Adrenal gland (tissue), 9 donors: ENCODE measurements at regions not wholly inside any gene's neighbourhood (a gene's known extent, or its start where the extent isn't known, plus 50 kb on each side); places are given as distances from the start of the nearest gene placed in this dataset.

Source experiments
- DNase-seq, 7 donors: peaks; one replicate each; pipeline ENCODE4 v3.0.0-alpha.2; 2019 to 2020
- H3K27ac ChIP-seq, 5 donors: fragments of 200-600 bp; sonication (generic) in 4 of 5; 1 replicate in 3 of 5; 2 replicates in 2 of 5; pipeline versions ENCODE4 v1.5.1 to v1.8.0; 2016 to 2020; ENCODE audit warnings: mild to moderate bottlenecking in 1 of 5
- H3K27me3 ChIP-seq: fragments of 200-600 bp; 2 replicates; pipeline ENCODE4 v1.8.0; 2021
- H3K36me3 ChIP-seq, 2 donors: fragments of 200-600 bp; replicated peaks in 1 of 2; 1 replicate in 1 of 2; 2 replicates in 1 of 2; pipeline versions ENCODE4 v1.5.1 to v1.8.0; 2018 to 2022
- H3K4me1 ChIP-seq, 2 donors: fragments of 200-600 bp; replicated peaks in 1 of 2; 1 replicate in 1 of 2; 2 replicates in 1 of 2; pipeline versions ENCODE4 v1.5.1 to v1.8.0; 2018 to 2021
- H3K4me3 ChIP-seq, 4 donors: fragments of 200-600 bp; sonication (generic) in 3 of 4; one replicate each; pipeline ENCODE4 v1.5.1; 2016 to 2018
- H3K9me3 ChIP-seq, 3 donors: fragments of 200-600 bp; sonication (generic) in 1 of 3; replicated peaks in 1 of 3; 1 replicate in 2 of 3; 2 replicates in 1 of 3; pipeline versions ENCODE4 v1.5.1 to v1.8.0; 2016 to 2021
- CTCF ChIP-seq, 6 experiments: fragments of 450-650 bp in 4 of 6; fragments of 200-600 bp in 2 of 6; sonication (generic) in 1 of 6; IDR thresholded peaks; 1 replicate in 5 of 6; 2 replicates in 1 of 6; pipeline versions ENCODE4 v1.5.1 to v1.8.0; 2016 to 2021; ENCODE audit warnings: antibody characterized with exemption in 6 of 6, mild to moderate bottlenecking in 2 of 6, moderate library complexity in 1 of 6
- POLR2A ChIP-seq, 2 donors: fragments of 450-650 bp; IDR thresholded peaks; one replicate each; pipeline ENCODE4 v1.6.1; 2017; ENCODE audit warnings: antibody characterized with exemption in 2 of 2, mild to moderate bottlenecking in 2 of 2, moderate library complexity in 1 of 2
- WGBS, 4 donors: extraction: QIAGEN DNeasy Blood & Tissue Kit in 2 of 4; methylation state at CpG; one replicate each; pipeline versions ENCODE4 v1.1.5 to v1.1.7; 2013 to 2017; 5-methylcytosine and 5-hydroxymethylcytosine counted together
- intact Hi-C, 2 donors: fragments of 100-400 bp; cut with DNase I; formaldehyde crosslinking; loops; one replicate each; pipeline versions ENCODE4 v1.14.1 to v1.15.0; 2022 to 2023
- donor health status: healthy with polysubstance abuse.
- donor health status: Bipolar disorder and iron deficiency.
- donor health status: DM: yes; HTN: yes; CAD: no.
- donor health status: DM: no; HTN: no; CAD: no.
- donor health status: DM: no; HTN: no; CAD: no.

DNA sequence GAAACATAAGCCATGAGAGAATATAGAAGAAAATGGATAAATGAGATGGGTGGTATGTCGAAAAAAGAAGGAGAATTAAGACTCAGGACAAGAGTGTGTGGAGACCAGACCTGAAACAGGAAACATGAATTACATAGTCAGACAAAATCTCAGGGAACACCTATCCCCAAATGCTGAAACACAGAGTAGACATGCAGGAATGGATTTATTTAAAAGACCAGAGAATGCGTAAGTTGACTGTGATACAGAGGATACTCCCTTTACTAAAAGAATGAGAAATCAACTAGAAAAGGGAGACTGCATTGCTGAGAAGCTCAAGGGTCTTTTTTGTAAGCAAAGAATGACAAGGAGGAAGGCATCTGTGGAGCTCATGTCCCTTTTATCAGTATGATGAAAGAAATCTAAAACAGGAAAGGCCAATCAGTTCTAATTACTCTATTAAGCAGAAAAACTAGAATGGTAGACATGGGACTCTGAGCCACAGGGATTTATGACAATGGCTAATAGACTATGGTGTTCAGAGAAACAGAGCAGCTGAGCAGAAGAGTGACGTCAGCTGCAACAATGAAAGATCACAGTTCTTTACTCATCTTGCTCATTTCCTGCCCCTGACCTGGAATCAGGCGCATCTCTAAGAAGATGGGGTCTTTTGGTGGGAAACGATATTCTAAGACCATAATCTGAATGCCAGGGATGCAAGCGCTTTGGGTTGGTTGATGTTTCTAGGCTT, 138.9 kb upstream of the DHRS4 start:
- H3K9me3 ChIP-seq, result peaks cover 0 to 3% (median 0%) of the 10 kb centered on the region in 3 donors
- H3K36me3 ChIP-seq, result no peaks in the 10 kb centered on the region
- no peak overlapping the region for H3K4me3 ChIP-seq
- intact Hi-C loops, result no loop called here
- no peaks in the 10 kb centered on the region for H3K27me3 ChIP-seq
- 80 to 91% (median 84%) methylated on average over 6 of the region's 6 CpGs for WGBS, 4 donors
- no peak for DNase-seq
- H3K27ac ChIP-seq, result no peak overlapping the region
- TF ChIP-seq POLR2A (IDR thresholded peaks at IDR 0.05) (no peak), CTCF (IDR thresholded peaks at IDR 0.05) (no peak)
- H3K4me1 ChIP-seq, result no peaks in the 10 kb centered on the region

DNA sequence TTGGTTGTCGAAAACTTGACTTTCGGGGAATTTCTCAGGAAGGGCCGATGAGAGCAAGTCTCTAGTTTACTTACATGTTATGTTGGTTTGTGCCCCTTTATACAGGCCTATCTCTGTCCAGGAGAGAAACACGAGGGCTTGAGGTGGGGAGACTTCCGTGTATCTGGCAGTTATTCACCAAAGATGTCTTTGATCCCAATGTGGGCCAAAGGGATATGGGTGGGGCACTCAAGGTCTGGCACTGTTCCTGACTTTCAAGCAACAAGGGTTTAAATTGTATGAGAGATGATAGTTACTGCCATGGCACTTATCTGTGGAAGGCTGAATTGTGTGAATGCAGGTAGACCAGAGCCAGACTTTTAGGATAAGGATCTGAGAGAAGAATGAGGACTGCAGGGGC, 137.2 kb upstream of the DHRS4 start:
- no peak overlapping the region for H3K4me3 ChIP-seq
- no peaks in the 10 kb centered on the region for H3K27me3 ChIP-seq
- 82 to 87% (median 84%) methylated on average over 5 of the region's 5 CpGs for WGBS, 4 donors
- intact Hi-C loops, result no loop called here
- TF ChIP-seq CTCF (IDR thresholded peaks at IDR 0.05) (no peak), POLR2A (IDR thresholded peaks at IDR 0.05) (no peak)
- no peaks in the 10 kb centered on the region for H3K36me3 ChIP-seq
- H3K9me3 ChIP-seq, result peaks cover 0 to 3% (median 0%) of the 10 kb centered on the region in 3 donors
- H3K4me1 ChIP-seq, result no peaks in the 10 kb centered on the region
- no peak overlapping the region for H3K27ac ChIP-seq
- no peak for DNase-seq

- TF ChIP-seq CTCF (IDR thresholded peaks at IDR 0.05) (no peak), POLR2A (IDR thresholded peaks at IDR 0.05) (no peak)
- H3K9me3 ChIP-seq, result peaks cover 0 to 3% (median 0%) of the 10 kb centered on the region in 3 donors
These were observed 136.3 kb upstream of the DHRS4 start for GRCh38 chr14:23817164-23817767.

DNA sequence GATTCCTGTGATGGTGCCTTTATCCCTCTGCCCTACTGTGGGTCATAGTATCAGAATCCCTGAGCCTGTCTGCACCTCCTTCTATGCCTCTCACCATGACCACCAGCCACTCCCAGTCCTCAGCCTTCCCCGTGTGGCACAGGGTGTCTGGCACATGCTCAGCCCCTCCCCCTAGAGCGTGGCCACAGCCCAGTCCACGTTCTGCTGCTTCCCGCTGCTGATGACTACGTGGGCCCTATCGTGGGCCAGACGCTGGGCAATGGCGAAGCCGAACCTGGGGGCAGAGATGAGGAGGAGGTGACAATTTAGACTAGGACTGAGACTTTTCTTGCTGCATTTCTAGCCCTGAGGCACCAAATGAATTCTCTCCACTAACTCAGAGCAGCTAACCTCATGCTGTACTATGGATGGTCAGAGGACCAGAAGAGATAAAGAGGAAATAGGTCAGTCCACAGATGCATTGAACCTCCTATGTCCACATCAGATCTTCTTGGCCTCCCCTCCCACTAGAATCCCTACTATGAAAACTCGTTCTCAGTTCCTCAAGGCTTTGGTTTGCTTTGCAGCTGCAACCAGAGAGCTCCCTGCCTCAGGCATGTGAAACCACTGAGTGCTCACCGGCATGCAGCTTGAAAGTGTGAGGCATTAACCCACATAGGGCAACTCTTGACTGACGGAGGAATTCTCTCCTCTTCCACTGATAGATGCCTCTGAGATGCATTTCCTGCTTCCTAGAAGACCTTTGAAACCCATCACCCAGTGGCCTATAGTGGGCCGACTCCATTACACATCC, 126.3 kb upstream of the DHRS4 start:
- Histone ChIP-seq H3K27ac (no peak overlapping the region), H3K36me3 (no peaks in the 10 kb centered on the region), H3K27me3 (no peaks in the 10 kb centered on the region), H3K9me3 (no peaks in the 10 kb centered on the region), H3K4me3 (no peak overlapping the region), H3K4me1 (no peaks in the 10 kb centered on the region)
- DNase-seq, result no peak
- WGBS, 4 donors, result 83 to 92% (median 87%) methylated on average over 12 to 13 of the region's 13 CpGs
- intact Hi-C loops, result no loop called here
- TF ChIP-seq POLR2A (IDR thresholded peaks at IDR 0.05) (no peak), CTCF (IDR thresholded peaks at IDR 0.05) (no peak)

More at GRCh38 chr14:23817164-23817767, 136.3 kb upstream of the DHRS4 start:
- no peak for DNase-seq
- Histone ChIP-seq H3K27ac (no peak overlapping the region), H3K4me3 (no peak overlapping the region), H3K36me3 (no peaks in the 10 kb centered on the region), H3K27me3 (no peaks in the 10 kb centered on the region), H3K4me1 (no peaks in the 10 kb centered on the region)
- intact Hi-C loops, result no loop called here
- WGBS, 4 donors, result 60 to 77% (median 67%) methylated on average over 3 to 4 of the region's 4 CpGs
